GM18517 (cell line): ENCODE measurements at regions not wholly inside any gene's neighbourhood (a gene's known extent, or its start where the extent isn't known, plus 50 kb on each side); places are given as distances from the start of the nearest gene placed in this dataset.
"Not testable (repeated sequence)": the region's sequence is repeated elsewhere in the genome, so short reads cannot be mapped to it uniquely, and the experiment has no call there.

ENCODE experiments used
- ATAC-seq: cut with Tn5 transposase; IDR thresholded peaks from one replicate; pipeline ENCODE4 v1.9.1; 2021; ENCODE audit warnings: mild to moderate bottlenecking, moderate library complexity; ENCODE audit not compliant: unreplicated experiment

- no peak for ATAC-seq
Observed at GRCh38 chr17:77790143-77790829, 168.2 kb upstream of the TNRC6C start.

- no peak for ATAC-seq
Observed at GRCh38 chr17:77792626-77793025, 165.9 kb upstream of the TNRC6C start.

- no peak for ATAC-seq
Observed at GRCh38 chr17:77793146-77793970, 165.1 kb upstream of the TNRC6C start.

GRCh38 chr17:77793971-77794235 lies 164.6 kb upstream of the TNRC6C start:
- no peak for ATAC-seq

GRCh38 chr17:77794846-77795245 lies 163.7 kb upstream of the TNRC6C start:
- ATAC-seq = no peak

- ATAC-seq = no peak
Observed at GRCh38 chr17:77795685-77796084, 162.8 kb upstream of the TNRC6C start.

GRCh38 chr17:77796176-77796860 lies 162.2 kb upstream of the TNRC6C start:
- ATAC-seq = no peak

GRCh38 chr17:77798031-77798430 lies 160.5 kb upstream of the TNRC6C start:
- ATAC-seq = no peak

GRCh38 chr17:77798481-77798880 lies 160.0 kb upstream of the TNRC6C start:
- no peak for ATAC-seq

GRCh38 chr17:77800816-77801215 lies 157.7 kb upstream of the TNRC6C start:
- ATAC-seq = no peak

- no peak for ATAC-seq
Observed at GRCh38 chr17:77801545-77802332, 156.8 kb upstream of the TNRC6C start.

GRCh38 chr17:77802333-77802615 lies 156.2 kb upstream of the TNRC6C start:
- ATAC-seq = no peak

GRCh38 chr17:77802811-77803220 lies 155.7 kb upstream of the TNRC6C start:
- no peak for ATAC-seq

- no peak for ATAC-seq
Observed at GRCh38 chr17:77803726-77804125, 154.8 kb upstream of the TNRC6C start.

- no peak for ATAC-seq
Observed at GRCh38 chr17:77804796-77805426, 153.6 kb upstream of the TNRC6C start.

GRCh38 chr17:77805970-77806369 lies 152.5 kb upstream of the TNRC6C start:
- ATAC-seq = not testable (repeated sequence)

GRCh38 chr17:77807051-77807745 lies 151.3 kb upstream of the TNRC6C start:
- no peak for ATAC-seq

- no peak for ATAC-seq
Observed at GRCh38 chr17:77807746-77808441, 150.6 kb upstream of the TNRC6C start.

GRCh38 chr17:77808686-77809425 lies 149.6 kb upstream of the TNRC6C start:
- no peak for ATAC-seq
